NCI-H774 (cell line): ENCODE measurements at regions not wholly inside any gene's neighbourhood (a gene's known extent, or its start where the extent isn't known, plus 50 kb on each side); places are given as distances from the start of the nearest gene placed in this dataset.

Experiments used
- DNase-seq: peaks from one replicate; lab custom pipeline; 2025; lab: John Stamatoyannopoulos, UW

DNA sequence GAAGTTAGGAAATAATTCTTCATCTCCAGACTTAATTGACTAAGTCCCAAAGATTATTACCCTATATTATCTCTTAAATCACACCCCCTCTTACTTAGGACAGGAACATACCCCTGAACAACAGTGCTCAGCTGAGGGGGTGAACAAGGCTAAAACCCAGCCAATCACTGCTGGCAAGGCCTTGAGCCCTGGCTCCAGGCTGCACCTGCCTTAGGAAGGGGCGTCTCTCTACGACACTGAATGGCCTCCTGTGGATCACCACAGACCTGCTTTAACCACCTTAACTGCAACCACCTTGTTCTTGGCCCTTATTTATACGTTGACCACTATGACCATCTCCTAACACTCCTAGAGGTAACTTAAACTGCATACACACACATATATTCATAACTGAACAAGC is 267.4 kb upstream of the THBS1 start:
- DNase-seq = no peak

DNA sequence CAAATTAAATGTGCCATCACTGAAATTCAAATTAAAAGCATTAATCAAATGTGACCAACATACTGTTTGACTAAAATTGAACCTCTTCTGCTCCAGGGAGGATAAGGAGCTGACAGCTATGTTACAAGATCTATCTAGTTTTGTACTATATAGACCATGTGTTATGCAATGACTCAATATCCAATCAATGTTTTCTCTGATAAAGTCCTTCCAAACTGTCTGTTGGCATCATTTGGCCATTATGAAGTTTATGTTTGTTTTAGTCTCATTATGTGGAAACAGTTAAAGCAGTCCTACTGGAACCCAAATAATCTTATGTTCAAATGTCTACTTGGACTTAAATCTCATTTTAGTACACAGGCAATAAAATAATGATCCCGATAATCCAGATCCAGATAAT is 267.0 kb upstream of the THBS1 start:
- no peak for DNase-seq

GRCh38 chr15:39315206-39315850 is 265.6 kb upstream of the THBS1 start:
- DNase-seq = no peak

DNA sequence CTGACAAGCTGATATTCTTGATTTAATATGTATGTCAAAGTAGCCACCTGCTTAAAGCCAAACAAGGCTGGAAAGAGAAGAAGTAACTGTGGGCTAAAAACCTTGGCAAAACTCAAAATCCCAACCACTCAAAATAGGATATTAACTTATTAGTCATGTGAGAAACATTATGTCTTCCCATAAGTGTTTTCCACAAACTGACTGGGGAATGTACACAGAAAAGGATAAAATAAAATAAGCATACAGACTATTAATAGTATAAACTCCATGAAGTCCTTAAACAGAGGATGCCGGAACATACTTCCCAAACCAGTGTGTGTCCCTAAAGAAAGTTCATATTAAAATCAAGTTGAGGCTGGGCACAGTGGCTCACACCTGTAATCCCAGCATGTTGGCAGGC is 263.7 kb upstream of the THBS1 start:
- no peak for DNase-seq

DNA sequence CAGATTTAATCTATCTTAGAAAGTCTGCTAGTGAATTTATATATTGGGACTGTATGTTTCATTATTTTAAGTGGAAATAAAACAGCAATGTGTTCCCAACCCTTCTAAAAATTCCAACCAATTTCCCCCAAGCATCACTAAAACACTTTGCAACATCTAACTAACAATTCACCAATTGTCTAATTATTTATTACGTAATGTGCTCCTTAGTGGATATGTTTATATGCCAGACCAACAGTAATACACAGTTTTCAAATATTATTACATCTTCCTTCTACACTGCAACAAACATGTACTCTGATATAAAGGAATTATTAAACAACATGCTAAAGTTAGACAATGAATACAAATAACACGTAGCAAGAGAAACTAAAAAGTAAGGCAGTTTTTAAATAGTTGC is 262.6 kb upstream of the THBS1 start:
- no peak for DNase-seq

GRCh38 chr15:39320355-39320754 is 260.5 kb upstream of the THBS1 start:
- DNase-seq = no peak

DNA sequence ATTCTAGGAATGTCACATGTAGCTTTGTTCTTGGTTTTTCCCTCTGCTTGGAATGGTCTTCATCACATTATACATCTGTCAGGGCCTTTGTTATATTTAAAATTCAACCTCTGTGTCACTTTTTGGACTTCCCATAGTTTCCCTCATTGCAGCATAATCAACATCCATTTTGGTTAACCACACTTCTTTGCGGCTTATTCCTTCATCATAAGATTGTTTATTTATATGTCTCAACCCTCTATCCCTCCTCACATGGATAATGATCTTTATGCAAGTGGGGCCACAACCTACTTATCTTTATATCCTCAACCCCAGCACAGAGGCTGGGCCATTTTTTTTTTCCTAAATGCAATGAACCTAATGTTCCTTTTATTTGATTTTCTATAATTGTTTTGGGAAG is 260.0 kb upstream of the THBS1 start:
- DNase-seq = no peak

DNA sequence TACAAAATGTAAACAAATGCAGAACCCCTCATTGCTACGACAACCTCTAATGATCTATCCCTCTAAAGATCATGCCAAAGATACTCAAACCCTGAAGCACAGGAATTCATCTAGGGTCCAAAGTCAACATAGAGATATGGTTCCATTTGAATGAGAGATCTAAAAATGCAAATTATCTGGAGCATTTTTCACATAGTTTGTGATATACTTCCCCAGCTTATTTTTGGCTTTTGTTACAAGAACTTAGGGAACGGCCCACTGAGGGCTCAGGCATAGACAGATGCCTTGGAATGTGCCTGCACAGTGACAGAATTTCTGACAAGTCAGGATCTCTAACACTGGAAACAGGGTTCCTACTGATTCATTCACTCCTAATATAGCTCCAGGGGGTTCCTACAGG is 258.9 kb upstream of the THBS1 start:
- DNase-seq = no peak

- no peak for DNase-seq
These were observed 257.7 kb upstream of the THBS1 start for GRCh38 chr15:39323157-39323556.

- no peak for DNase-seq
These were observed 257.2 kb upstream of the THBS1 start for GRCh38 chr15:39323706-39324105.

DNA sequence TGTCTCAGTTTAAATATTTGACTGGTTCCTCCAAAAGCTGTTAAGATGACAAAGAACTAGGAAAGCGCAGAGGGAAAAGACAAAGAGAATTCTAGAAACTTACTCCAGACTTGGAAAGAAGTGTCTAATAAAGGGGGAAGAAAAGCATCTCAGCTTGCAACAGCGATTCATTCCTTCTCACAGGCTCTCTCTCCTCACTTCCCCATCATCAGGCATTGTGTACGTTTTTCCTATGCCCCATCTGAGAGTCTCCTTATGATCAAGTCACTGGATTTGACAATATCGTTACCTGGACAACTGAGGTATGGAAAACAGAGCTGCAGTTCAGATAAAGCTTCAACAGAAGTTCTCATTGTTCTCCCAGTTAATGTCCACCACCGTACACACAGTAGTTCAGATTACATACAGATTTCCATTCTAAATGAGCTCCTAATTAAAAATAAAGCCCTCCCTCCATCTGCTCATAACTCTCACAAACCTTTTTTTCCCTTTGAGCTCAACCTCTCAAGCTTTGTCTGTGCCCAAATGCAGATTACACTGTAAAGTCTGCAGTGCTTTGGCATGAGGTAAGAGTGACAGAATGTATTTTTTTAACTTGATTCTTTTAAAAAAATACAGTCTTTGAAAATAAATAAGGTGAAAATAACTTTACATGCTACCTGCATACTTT is 254.4 kb upstream of the THBS1 start:
- no peak for DNase-seq

GRCh38 chr15:39327005-39327730 is 253.7 kb upstream of the THBS1 start:
- DNase-seq = no peak

GRCh38 chr15:39330061-39330460 is 250.8 kb upstream of the THBS1 start:
- DNase-seq = no peak

DNA sequence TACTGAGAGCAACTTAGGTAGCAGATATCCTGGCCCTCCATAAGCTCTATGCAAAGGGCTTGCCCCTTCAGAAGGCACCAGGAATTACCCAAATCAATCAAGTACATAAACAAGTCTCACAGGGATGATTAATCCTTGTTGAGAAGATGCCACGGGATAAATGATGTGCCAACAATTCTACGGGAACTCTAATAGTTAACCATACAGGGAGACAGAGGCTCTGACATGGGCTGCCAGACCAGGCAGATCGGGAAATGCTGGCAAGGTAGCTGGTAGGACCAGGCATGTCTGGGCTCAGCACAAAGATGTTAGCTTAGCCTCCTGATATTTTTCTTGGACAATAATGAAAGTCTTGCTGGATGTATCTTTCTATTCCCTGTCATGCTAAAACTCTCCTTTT is 249.3 kb upstream of the THBS1 start:
- DNase-seq = no peak

GRCh38 chr15:39332846-39333245 is 248.0 kb upstream of the THBS1 start:
- DNase-seq = no peak

DNA sequence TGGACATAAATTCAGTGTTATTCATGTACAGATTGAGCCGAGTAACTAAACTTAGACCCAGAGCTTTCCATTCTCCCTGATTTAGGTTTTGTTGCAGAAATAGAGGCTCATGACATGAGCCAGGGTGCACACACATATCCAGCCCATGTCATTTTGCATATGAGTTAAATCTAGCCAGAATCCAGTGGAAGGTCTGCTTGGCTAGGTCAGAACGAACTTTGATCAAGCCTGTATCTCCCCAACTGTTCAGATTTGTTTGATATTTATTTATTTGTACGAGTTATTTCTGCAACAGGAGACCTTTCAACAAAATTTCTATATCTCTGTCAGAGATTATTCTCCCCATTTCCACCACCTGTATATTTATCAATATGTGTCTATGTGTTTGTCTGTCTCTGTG is 247.5 kb upstream of the THBS1 start:
- DNase-seq = no peak

DNA sequence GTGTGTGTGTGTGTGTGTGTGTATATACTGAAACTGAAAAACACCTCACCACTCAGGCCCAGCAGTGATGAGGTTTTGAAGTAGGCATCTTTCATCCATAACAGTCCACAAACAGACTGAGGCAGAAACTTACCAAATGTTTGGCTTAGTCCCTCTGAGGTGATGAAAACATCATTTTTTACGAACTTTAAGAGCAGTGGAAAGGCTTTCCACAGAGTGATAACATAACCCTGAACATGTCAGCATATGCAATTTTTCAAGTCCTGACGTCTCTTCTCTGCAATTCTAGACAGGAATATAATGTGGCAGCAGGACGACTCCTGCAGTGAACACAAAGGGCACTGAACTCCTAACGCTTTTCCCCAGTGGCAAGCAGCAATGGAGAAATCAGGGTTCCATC is 247.0 kb upstream of the THBS1 start:
- DNase-seq = no peak

DNA sequence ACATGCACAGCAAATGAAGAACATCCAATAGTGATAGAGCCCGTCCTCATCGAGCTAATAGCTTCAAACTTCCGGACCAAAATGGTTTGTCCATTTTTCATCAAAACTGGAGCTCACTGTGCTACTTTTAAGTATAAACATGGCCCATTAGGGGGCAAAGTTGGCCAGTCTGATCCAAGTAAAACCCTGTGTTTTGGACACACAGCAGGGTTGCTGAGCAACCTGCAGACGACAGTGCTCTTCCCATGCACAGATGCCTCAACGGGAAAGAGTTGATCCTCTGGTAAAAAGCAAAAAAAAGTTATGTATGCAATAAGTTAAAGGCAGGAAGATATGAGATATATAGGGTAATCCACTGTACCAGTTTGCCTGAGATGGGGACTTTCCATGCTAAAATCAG is 244.0 kb upstream of the THBS1 start:
- DNase-seq = no peak

DNA sequence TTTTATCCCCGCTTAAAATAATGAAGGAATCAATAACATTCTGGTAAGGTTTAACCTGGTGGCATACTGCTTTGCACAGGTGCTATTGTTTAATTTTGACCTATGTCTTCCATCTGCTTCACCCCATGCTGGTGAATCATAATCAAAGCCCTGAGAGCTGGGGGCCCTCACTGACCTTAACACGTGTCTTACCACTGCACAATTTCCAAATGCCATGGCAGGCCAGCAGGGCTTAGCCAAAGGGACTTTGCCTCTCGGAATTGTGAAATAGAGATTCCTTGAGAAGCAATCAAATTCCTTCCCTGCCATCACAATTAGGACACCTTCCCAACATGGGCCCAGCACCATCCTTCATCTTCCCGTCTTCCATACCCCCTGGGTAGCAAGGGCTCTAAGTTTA is 242.6 kb upstream of the THBS1 start:
- no peak for DNase-seq

- DNase-seq = no peak
These were observed 239.8 kb upstream of the THBS1 start for GRCh38 chr15:39340903-39341645.

DNA sequence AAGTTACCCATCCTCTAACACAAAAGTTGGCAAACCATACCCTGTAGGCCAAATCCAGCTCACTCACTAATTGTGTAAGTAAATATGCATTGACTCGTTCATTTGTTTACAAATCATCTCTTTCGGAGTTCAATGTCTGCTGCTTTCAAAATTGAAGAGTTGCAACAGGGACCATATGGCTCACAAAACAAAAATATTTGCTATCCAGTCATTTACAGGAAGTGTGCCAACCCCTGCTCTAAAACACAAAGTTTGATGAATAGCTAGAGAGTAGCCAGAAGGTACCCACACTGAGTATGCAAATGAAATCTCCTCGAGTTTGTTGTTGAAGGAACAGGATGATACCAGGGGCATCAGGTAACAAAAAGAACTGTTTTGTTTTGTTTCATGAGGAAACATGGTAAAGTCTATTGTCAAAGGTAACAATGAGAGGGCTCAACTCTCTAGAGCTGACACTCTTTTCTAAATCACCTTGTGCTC is 236.2 kb upstream of the THBS1 start:
- DNase-seq = peak; percentile 82

GRCh38 chr15:39345176-39345575 is 235.7 kb upstream of the THBS1 start:
- DNase-seq = no peak

DNA sequence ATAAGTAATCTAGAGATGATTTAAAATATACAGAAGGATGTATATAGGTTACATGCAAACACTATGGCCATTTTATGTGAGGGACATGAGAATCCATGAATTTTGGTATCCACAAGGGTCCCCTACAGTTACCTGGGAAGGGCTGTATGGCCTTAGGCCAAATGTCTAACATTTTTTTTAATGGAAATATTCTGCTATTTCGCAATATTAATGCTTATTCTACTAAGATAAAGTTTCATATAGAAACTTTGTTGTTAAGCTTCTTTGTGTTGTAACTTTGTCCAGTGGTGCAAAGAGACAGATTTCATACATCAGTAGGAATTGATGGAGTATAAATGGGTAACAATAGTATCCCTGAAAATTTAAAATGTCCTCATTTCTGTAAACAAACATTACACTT is 233.4 kb upstream of the THBS1 start:
- no peak for DNase-seq
